ENCODE measurements at regions not wholly inside any gene's neighbourhood (a gene's known extent, or its start where the extent isn't known, plus 50 kb on each side); places are given as distances from the start of the nearest gene placed in this dataset.

GRCh38 chr6:90346729-90347128, 50.1 kb upstream of the BACH2 start:
- no peaks in the 10 kb centered on the region for H3K79me2 ChIP-seq (ENCODE audit: insufficient read depth, low read depth, low read length)
- BruUV-seq (replicated peaks), result no TSS peak
- no peak overlapping the region for H3K4me2 ChIP-seq (ENCODE audit: low read length)
- POLR2A ChIA-PET, result interaction anchor here (0.8 to 1.4 kb wide), 9 partner anchors 9 to 73 kb away, joined by 3 to 5 read pairs (median 3); no protein-coding TSS in a partner anchor
- TF ChIP-seq EZH2phosphoT487 (IDR thresholded peaks at IDR 0.05; ENCODE audit: borderline replicate concordance, low read depth, low read length) (no peak), CTCF (conservative IDR thresholded peaks at IDR 0.05; ENCODE audit: low read length) (no peak)
- no peak for DNase-seq (ENCODE audit: low spot score)
- peaks cover 20% of the 10 kb centered on the region for H3K4me1 ChIP-seq (ENCODE audit: insufficient read depth, low read length, poor library complexity, severe bottlenecking)
- H4K20me1 ChIP-seq (ENCODE audit: insufficient read depth, low read length), result no peaks in the 10 kb centered on the region
- no peak overlapping the region for H2AFZ ChIP-seq (ENCODE audit: low read length)
- no peaks in the 10 kb centered on the region for H3K9me3 ChIP-seq (ENCODE audit: low read length)
- H3K36me3 ChIP-seq (ENCODE audit: insufficient read depth, low read length), result no peaks in the 10 kb centered on the region; the same call in 1 of the 2 replicates
- no peak overlapping the region for H3K4me3 ChIP-seq (ENCODE audit: low read depth, low read length, poor library complexity, severe bottlenecking)
- CTCF ChIA-PET (ENCODE audit: unreplicated experiment), result interaction anchor here (0.7 to 1.4 kb wide), 2 partner anchors 22 to 40 kb away, joined by 3 to 5 read pairs; no protein-coding TSS in a partner anchor
- intact Hi-C loops (cut with micrococcal nuclease; ENCODE audit: unreplicated experiment), result no loop called here
- H3K9me2 ChIP-seq (ENCODE audit: insufficient read depth, low read length), result no peaks in the 10 kb centered on the region
- H3K27ac ChIP-seq (ENCODE audit: low read depth, low read length, poor library complexity, severe bottlenecking), result no peak overlapping the region
